ENCODE measurements at regions not wholly inside any gene's neighbourhood (a gene's known extent, or its start where the extent isn't known, plus 50 kb on each side); places are given as distances from the start of the nearest gene placed in this dataset.

DNA sequence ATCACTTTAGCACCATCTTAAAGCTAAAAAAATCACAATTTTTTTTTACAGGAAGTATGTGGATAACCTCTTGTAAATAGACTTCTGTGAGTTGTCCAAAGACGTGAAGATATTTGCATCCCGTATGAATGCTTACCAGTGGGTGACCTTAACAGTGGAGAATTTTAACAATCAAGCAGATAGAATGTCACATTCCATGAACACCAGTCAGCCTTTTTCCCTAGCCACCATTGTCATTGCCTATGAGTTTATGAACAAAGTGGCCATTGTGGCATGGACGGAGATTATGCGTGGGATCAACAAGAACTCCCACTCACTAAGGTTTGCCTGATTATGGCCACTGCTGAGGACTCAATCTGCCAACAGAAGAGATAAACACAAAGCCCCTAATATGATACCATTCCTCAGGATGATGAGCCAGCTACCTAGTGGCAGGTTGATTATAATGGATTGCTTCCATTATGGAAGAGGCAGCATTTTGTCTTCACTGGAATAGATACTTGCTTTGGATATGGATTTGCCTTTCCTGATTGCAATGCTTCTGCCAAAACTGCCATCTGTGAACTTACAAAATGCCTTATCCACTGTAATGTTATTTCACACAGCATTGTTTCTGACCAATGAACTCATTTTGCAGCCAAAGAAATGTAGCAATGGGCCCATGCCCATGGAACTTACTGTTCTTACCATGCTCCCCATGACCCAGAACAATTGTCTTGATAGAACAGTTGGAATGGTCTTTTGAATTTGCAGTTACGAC lies 830.9 kb upstream of the NDST4 start:
- Histone ChIP-seq H3K4me3 (no peak overlapping the region), H3K27ac (no peak overlapping the region), H3K27me3 (no peaks in the 10 kb centered on the region), H3K36me3 (no peaks in the 10 kb centered on the region), H3K4me1 (ENCODE audit: low read depth) (no peaks in the 10 kb centered on the region), H3K9me3 (ENCODE audit: low read depth) (no peaks in the 10 kb centered on the region)
- no peak for DNase-seq (ENCODE audit: low read depth in 1 of 2, low spot score in 1 of 2)
- TF ChIP-seq CTCF (IDR thresholded peaks at IDR 0.05; ENCODE audit: low read depth, low read length) = no peak

GRCh38 chr4:115938764-115939443 lies 825.5 kb upstream of the NDST4 start:
- DNase-seq (ENCODE audit: low read depth in 1 of 2, low spot score in 1 of 2) = no peak
- no peaks in the 10 kb centered on the region for H3K4me1 ChIP-seq (ENCODE audit: low read depth)
- H3K27me3 ChIP-seq = no peaks in the 10 kb centered on the region
- H3K36me3 ChIP-seq = no peaks in the 10 kb centered on the region
- no peaks in the 10 kb centered on the region for H3K9me3 ChIP-seq (ENCODE audit: low read depth)
- H3K27ac ChIP-seq = no peak overlapping the region
- no peak overlapping the region for H3K4me3 ChIP-seq
- no peak for TF ChIP-seq CTCF (IDR thresholded peaks at IDR 0.05; ENCODE audit: low read depth, low read length)

DNA sequence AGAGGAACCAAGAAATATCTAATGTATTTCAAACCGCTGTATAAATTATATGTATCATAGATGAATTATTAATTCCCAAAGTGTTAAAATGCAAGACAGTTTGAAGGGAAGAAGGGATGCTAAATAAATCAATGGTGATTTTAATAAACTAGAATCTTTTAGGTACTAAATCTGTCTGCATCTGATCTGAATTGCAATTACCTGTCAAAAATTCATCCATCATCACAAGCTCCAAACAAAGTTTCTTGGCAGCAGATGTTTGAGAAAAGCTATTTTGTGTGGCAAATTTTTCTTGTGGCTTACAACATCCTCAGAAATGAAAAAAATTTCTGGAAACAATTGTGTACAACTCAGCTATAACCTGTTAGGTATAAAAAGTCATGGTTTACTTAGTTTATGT lies 816.0 kb upstream of the NDST4 start:
- no peaks in the 10 kb centered on the region for H3K27me3 ChIP-seq
- H3K9me3 ChIP-seq (ENCODE audit: low read depth) = no peaks in the 10 kb centered on the region
- H3K36me3 ChIP-seq = no peaks in the 10 kb centered on the region
- DNase-seq (ENCODE audit: low read depth in 1 of 2, low spot score in 1 of 2) = no peak
- no peak overlapping the region for H3K27ac ChIP-seq
- no peaks in the 10 kb centered on the region for H3K4me1 ChIP-seq (ENCODE audit: low read depth)
- no peak for TF ChIP-seq CTCF (IDR thresholded peaks at IDR 0.05; ENCODE audit: low read depth, low read length)
- no peak overlapping the region for H3K4me3 ChIP-seq

DNA sequence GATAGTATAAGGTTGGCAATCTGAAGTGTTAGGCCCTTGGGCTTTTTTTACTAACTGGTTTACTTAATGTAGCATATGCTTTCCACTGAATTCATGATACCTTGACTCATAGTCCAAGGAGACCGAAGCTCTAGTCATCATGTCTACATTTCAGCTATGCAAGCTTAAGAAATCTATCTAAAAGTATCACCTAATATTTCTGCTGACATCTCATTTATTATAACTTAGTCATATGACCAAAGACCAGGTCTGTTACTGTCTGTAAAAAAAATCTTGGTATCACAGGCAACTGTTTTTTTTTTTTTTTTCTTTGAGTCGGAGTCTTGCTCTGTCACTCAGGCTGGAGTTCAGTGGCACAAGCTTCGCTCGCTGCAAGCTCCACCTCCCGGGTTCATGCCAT lies 814.0 kb upstream of the NDST4 start:
- Histone ChIP-seq H3K27me3 (no peaks in the 10 kb centered on the region), H3K4me3 (no peak overlapping the region), H3K36me3 (no peaks in the 10 kb centered on the region), H3K9me3 (ENCODE audit: low read depth) (no peaks in the 10 kb centered on the region), H3K4me1 (ENCODE audit: low read depth) (no peaks in the 10 kb centered on the region), H3K27ac (no peak overlapping the region)
- DNase-seq (ENCODE audit: low read depth in 1 of 2, low spot score in 1 of 2) = no peak
- TF ChIP-seq CTCF (IDR thresholded peaks at IDR 0.05; ENCODE audit: low read depth, low read length) = no peak

DNA sequence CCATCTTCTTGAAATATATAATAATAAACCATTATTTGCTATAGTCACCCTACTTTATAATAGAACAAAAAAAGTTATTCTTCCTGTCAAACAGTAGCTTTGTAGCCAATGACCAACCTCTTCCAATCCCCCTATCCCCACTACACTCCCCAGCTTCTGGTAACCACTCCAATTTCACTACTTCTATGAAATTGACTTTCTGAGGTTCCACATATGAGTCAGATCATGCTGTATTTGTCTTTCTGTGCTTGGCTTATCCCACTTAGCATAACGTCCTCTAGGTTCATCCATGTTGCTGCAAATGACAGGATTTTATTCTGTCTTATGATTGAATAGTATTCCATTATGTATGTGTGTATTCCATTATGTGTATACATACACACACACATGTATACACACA lies 809.7 kb upstream of the NDST4 start:
- no peak overlapping the region for H3K4me3 ChIP-seq
- no peak for DNase-seq (ENCODE audit: low read depth in 1 of 2, low spot score in 1 of 2)
- H3K27me3 ChIP-seq = no peaks in the 10 kb centered on the region
- no peaks in the 10 kb centered on the region for H3K9me3 ChIP-seq (ENCODE audit: low read depth)
- H3K27ac ChIP-seq = no peak overlapping the region
- H3K4me1 ChIP-seq (ENCODE audit: low read depth) = no peaks in the 10 kb centered on the region
- no peaks in the 10 kb centered on the region for H3K36me3 ChIP-seq
- no peak for TF ChIP-seq CTCF (IDR thresholded peaks at IDR 0.05; ENCODE audit: low read depth, low read length)
